ENCODE measurements at regions not wholly inside any gene's neighbourhood (a gene's known extent, or its start where the extent isn't known, plus 50 kb on each side); places are given as distances from the start of the nearest gene placed in this dataset.
"Not testable (repeated sequence)": the region's sequence is repeated elsewhere in the genome, so short reads cannot be mapped to it uniquely, and the experiment has no call there.

- no peak for DNase-seq (ENCODE audit: low spot score)
Measured at GRCh38 chr5:6321078-6321477, 57.3 kb downstream of the MED10 start.

GRCh38 chr5:6319116-6319515 lies 59.2 kb downstream of the MED10 start:
- DNase-seq (ENCODE audit: low spot score): no peak

GRCh38 chr5:6317116-6317798 lies 61.1 kb downstream of the MED10 start:
- DNase-seq (ENCODE audit: low spot score): no peak

- no peak for DNase-seq (ENCODE audit: low spot score)
Measured at GRCh38 chr5:6315580-6315979, 62.8 kb downstream of the MED10 start.

GRCh38 chr5:6311568-6312501 lies 66.5 kb downstream of the MED10 start:
- DNase-seq (ENCODE audit: low spot score): peak; percentile 85

GRCh38 chr5:6309949-6310348 lies 68.4 kb downstream of the MED10 start:
- no peak for DNase-seq (ENCODE audit: low spot score)

GRCh38 chr5:6308683-6309082 lies 69.7 kb downstream of the MED10 start:
- DNase-seq (ENCODE audit: low spot score): no peak

- DNase-seq (ENCODE audit: low spot score): no peak
Measured at GRCh38 chr5:6307304-6307703, 71.0 kb downstream of the MED10 start.

- DNase-seq (ENCODE audit: low spot score): no peak
Measured at GRCh38 chr5:6305853-6306252, 72.5 kb downstream of the MED10 start.

- DNase-seq (ENCODE audit: low spot score): no peak
Measured at GRCh38 chr5:6302684-6303083, 75.7 kb downstream of the MED10 start.

- no peak for DNase-seq (ENCODE audit: low spot score)
Measured at GRCh38 chr5:6302075-6302474, 76.3 kb downstream of the MED10 start.

- no peak for DNase-seq (ENCODE audit: low spot score)
Measured at GRCh38 chr5:6296524-6296923, 81.8 kb downstream of the MED10 start.

GRCh38 chr5:6291961-6292360 lies 86.4 kb downstream of the MED10 start:
- peak; percentile 13 for DNase-seq (ENCODE audit: low spot score)

GRCh38 chr5:6289239-6289638 lies 89.1 kb downstream of the MED10 start:
- DNase-seq (ENCODE audit: low spot score): no peak

GRCh38 chr5:6287176-6287575 lies 91.2 kb downstream of the MED10 start:
- no peak for DNase-seq (ENCODE audit: low spot score)

- DNase-seq (ENCODE audit: low spot score): no peak
Measured at GRCh38 chr5:6286404-6286803, 91.9 kb downstream of the MED10 start.

GRCh38 chr5:6284491-6284890 lies 93.9 kb downstream of the MED10 start:
- DNase-seq (ENCODE audit: low spot score): not testable (repeated sequence)

GRCh38 chr5:6282352-6282751 lies 96.0 kb downstream of the MED10 start:
- no peak for DNase-seq (ENCODE audit: low spot score)

GRCh38 chr5:6281818-6282217 lies 96.5 kb downstream of the MED10 start:
- DNase-seq (ENCODE audit: low spot score): no peak

- no peak for DNase-seq (ENCODE audit: low spot score)
Measured at GRCh38 chr5:6280425-6281100, 97.8 kb downstream of the MED10 start.

GRCh38 chr5:6279607-6280006 lies 98.7 kb downstream of the MED10 start:
- no peak for DNase-seq (ENCODE audit: low spot score)

- no peak for DNase-seq (ENCODE audit: low spot score)
Measured at GRCh38 chr5:6274846-6275543, 103.4 kb downstream of the MED10 start.

Data from cerebellar cortex (tissue), 1 donor.